ENCODE measurements at regions not wholly inside any gene's neighbourhood (a gene's known extent, or its start where the extent isn't known, plus 50 kb on each side); places are given as distances from the start of the nearest gene placed in this dataset.

DNA sequence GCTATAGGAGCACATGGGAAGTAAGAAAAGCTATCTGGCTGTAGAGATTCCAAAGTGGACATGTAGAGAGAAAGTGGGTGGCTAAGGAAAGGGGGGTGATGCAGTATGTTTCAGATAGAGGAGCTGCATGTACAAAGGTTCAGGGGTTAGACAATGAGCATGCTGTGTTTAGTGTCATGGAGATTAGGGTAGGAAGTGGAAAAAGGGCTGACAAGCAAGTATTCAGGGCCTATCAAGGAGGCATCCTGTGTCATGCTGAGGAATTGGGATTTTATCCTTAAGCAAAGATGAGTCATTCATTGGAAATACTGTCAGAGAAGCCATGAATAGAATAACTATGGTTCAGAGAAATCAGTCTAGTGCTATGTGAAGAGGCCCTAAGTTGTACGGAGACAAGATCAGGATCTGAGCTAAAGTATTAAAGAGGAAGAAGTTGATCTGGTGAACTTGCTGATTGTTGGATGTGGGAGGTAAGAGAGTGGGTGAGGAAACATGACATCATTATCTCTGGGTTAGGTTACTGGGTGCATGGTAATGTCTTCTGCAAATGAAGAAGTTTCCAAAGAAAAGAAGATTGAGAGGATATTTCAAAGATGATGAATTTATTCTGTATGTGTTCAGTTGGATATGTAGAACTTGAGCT lies 176.7 kb upstream of the GOLIM4 start:
- DNase-seq, result peak; percentile 43

DNA sequence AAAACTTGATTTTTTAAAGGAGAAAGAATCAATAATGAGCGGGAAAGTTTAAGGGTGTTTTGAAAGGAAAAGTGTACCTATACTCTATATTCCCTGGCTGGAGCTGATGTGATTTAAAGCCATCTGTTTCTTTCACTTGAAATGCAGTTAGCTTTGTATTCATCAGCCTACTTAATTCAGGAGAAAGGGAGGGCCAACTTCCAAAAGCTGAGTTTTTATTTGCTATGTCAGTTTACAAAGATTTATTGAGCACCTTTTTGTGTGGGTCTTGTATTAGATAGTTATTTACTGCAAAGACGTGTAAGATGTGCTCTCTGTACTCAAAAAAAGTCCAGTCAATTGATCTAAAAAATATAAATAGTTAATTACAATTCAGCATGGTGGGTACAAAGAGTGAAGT lies 176.2 kb upstream of the GOLIM4 start:
- no peak for DNase-seq

DNA sequence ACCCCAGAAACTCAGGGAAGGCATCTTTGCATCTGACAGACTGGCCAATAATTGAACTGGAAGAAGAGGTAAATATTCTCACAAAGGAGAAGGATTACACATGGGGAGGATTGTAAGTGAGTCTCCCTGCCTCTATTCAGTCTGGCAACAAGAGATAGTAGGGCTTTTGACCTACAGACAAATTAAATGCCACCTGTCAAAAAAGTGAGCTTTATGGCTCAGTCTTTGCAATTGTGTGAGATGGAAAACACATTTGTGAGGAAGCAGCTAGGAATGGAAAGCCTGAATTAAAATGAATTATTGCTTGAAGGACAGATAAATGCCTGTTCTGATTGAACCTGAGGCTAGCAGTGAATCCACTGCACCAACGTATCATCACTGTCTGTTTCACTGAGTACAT lies 173.3 kb upstream of the GOLIM4 start:
- DNase-seq, result no peak

DNA sequence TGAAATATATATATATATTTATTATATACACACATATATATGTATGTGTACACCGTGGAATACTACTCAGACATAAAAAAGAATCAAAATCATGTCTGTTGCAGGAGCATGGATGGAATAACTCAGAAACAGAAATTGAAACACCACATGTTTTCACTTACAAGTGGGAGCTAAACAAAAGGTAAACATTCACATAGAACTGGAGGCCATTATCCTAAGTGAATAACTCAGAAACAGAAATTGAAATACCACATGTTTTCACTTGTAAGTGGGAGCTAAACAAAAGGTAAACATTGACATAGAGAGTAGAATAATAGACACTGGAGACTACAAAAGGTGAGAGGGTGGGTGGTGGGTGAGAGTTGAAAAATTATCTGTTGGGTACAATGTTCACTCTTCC lies 171.5 kb upstream of the GOLIM4 start:
- no peak for DNase-seq

DNA sequence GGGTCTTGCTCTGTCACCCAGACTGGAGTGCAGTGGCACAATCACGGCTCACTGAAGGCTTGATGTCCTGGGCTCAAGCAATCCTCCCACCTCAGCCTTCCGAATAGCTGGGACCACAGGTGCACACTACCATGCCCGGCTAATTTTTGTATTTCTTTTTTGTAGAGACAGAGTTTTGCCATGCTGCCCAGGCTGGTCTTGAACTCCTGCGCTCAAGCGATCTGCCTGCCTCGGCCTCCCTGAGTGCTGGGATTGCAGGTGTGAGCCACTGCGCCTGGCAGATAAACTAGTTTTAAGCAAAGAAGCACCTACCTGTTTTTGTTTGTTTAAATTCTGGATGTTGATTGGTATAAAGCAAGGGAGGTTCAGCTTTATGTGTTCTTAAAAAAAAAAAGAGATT lies 170.6 kb upstream of the GOLIM4 start:
- DNase-seq, result no peak

DNA sequence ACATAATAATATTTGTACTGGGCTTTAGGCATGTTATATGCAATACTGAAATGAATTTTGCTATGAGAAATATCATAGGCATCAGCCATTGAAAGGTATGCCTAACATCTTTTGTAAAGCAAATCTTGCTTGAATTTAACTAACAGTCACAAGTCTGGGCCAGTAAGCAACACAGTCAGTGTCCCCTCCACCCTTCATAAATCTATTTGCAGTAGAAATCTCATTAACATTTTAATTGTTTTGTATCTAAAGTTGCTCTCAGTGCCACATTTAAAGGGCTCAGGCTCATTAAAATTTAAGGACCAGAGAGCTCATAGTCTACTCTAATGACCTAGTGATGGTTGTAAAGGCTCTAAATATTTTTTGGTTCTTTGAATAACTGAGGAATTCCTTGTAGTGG lies 167.2 kb upstream of the GOLIM4 start:
- no peak for DNase-seq

DNA sequence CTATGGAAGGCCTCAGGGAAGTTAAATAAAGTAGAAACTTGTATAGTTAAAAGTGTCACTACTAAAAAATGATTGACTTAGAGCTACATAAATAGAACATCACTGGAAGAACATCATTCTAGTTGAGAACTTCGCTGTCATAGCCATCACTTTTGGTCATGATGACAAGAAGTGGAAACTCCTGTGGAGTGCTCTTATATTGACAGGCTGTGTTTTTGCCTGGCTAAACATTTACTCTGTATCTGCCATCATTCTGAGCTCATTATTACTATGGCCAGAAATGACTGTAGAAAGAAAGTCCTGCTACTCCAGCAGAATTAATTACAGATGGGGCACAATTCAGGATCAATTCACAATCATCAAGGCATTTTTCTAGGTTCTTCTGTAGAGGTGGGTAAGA lies 165.1 kb upstream of the GOLIM4 start:
- no peak for DNase-seq

DNA sequence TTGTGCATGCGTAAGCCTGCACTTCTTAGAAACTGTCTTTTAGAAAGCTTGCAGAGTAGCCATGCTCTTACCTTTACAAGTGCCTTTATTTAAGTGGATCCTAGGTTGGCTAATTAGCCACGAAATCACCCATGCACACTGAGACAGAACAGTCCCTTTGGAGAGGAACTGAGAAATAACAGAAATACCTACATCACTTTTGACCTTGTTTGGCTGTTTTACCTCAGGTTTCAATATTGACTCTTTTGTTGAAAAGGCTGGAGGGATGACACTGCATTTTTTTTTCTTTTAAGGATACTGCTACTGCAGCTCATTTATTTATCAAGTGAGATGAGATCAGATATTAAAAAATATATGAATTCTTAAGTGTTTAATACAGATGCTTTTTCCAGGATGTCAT lies 155.6 kb upstream of the GOLIM4 start:
- DNase-seq, result no peak

DNA sequence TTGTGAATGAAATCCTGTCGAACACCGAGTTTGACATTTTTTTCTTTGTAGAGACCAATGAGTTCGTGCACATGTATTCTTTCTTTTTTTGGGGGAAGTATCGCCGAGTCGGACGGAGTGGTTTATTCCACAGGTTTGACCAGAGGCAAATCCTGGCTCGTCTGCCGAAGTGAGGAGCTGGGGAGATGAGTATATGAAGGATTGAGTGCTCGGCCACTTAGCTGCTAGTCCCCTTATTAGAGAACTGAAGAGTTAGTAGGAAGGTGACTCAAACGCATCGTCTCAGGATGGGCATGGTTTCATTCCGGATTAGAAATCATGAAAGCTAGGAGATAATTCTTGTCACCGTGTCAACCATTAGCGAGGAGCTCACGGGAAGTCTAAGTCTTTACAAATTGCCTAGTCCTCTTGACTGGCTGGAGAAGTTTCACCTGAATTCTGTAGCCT lies 154.7 kb upstream of the GOLIM4 start:
- peak; percentile 6 for DNase-seq

DNA sequence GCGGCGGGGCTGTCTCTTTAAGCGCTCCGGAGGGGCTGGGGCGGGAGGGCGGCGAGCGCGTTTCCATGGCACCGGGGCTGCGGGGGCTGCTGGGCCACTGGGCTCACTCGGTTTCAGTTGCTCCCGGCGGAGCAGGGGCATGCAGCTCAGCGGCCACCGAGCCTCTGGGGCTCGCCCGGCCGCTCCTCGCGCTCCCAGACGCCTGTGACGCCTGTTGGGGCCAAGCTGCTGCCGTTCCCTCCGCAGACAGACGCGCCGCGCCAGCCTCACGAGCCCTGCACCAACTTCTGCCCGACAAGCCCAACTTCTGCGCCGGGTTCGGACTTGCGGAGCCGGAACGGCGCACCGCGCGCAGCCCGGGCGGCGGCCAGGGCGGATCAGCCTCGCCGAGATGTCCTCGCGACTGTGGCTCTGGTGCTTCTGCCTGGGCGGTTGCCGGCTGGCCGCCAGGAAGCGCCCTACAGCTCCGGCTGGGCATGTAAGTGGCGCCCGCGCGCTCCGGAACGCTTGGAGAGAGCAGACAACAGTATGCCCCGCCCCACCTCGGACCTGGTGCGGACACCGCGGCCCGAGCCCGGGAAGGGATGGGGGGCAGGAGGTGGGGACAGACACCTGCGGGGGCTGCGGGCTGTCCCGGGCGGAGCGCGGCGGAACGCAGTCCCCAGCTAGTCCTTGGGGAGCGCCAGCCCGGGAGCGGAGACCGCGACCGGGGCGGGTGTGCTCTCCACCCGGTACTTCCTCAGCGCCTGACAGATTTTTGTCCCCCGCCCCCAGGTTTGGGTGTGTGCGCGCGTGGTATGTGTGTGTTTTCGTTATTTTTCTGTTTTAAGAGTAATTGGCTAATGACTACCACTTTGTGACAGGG lies 154.1 kb upstream of the GOLIM4 start:
- peak; percentile 78 for DNase-seq

DNA sequence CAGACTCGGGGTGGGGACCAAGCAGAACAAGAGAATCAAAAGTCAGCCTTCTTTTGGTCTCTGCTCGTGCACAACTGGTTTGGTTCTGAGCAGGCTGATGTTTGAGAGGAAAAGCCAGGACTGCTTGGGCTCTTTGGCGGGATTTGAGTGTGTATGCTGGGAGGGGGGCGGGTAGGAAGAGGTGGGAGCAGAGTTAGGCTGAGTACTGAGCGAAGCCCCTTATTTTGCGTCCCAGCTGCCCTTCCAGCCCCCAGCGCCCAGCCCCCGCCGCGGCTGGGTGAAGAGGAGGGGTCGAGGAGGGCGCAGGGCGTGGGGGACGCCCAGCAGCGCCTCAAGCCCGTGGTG lies 153.5 kb upstream of the GOLIM4 start:
- no peak for DNase-seq

DNA sequence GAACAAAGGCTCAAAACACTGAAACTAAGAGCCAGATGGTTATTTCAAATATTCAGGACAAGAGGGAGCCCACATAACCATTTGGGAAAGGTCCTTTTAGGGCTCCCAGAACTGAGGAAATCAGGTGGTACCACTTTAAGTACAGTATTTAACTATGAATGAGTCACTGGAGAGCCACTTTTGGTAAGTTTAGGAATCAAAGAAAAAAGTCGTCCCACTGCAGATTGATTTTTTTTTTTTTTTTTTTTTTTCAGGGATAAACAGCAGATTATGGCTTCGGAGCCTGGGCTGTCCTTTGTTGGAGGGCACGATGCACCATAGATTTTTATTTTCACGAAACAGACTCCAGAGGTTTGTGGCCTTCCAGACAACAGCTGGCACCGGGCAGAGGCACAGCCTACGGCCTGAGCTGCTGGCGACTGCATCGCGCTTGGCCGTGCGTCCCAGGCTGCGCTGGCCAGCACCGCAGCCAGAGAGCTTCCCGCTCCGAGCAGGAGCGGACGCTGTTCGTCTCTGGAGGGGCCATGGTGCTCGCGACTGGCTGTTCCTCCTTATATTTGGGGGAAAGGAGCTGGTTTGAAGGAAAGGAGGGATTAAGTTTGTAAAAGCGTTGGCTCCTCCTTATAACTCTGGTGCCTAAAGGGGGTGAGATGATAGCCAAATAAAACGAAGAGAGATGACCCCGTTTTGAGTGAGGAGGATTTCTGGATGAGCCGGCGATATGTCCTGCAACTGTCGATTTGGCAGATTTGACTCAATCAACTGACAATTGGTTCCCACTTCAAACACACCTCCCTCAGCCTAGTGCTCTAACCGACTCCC lies 152.9 kb upstream of the GOLIM4 start:
- DNase-seq, result peak; percentile 32

DNA sequence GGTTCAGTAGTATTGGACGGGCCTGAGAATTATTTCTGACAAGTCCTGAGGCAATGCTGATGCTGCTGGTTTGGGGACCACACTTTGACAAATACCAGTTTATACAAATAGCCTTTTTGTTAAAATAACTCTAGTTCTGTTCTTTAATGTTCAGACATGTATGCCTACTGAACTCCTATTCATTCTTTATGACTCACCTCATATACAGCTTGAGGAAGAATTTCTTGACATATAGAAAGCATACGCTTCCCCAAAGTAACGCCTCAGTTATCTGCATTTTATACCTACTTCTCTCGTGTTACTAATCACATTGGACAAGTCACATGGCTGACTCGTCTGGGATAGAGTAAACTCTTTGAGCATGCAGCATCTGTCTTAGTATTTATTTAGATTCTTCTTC lies 145.4 kb upstream of the GOLIM4 start:
- no peak for DNase-seq

DNA sequence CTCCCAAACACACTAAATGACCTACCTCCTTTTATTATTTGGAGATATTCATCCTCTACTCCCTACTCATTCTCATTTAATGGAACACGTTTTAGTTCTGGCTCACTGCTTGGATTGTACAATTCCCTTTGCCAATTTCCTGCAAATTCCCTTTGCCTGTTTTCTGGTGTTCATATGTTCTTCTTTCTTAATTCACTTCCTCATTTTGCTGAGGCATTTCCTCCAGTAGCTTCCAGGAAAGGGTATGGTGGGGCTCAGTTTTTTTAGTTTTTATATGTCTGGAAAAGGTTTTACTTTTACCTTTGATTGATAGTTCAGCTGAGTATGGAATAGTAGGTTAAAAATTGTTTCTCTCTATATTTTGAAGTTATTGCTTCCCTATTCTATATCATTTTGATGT lies 143.6 kb upstream of the GOLIM4 start:
- peak; percentile 13 for DNase-seq

DNA sequence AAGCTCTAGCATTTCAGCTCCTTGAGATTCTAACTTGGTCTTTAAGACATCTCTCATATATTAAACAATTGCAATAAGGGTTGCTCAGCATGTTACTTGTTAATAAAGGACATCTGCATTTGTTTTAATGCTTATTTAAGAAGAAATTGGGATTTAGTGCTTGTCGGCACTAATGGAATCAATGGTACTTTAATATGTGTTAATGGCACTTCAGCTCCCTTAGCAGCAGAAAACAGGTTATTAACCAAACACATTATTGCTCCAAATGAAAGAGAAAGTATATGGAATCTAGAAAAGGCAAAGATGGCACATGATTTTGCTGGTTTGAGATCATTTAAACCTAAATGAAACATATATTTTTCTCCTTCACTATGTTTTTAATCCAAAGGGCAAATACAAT lies 137.3 kb upstream of the GOLIM4 start:
- no peak for DNase-seq

DNA sequence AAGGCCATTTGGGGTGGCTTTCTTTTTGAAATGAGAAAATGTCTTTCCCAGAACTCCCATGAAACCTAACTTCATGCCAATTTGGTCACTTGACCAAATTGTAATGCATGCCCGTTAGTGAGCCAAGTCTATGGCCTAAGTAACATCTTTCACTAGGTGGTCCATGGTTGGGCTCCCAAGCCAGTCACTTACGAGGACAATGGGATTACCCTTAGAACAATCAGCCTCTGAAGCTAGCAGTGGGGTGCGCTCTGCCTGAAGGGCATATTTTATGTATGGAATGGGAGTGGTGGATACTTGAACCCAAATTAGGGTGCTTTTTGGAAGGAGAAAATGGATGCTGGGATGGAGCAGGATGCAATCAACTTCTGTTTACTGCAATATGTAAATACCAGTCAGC lies 127.4 kb upstream of the GOLIM4 start:
- DNase-seq, result no peak

DNA sequence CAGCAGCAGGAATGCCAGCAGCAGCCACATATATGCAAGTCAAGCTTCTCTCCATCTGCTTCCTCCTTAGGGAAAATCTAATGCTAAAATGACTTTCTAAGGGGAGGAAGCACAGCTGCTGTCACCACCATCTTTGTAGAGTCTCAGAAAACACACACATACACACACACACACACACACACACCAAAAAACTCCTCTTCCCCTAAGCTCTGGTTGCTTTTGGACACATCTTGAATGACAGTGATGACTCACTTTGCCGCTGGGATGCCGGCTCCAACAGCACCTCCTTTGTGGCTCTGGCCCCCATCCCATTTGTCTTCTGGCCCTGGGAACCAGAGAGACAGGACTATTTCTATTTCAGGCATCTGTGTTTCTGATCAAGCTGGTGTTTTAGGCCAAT lies 124.8 kb upstream of the GOLIM4 start:
- no peak for DNase-seq

DNA sequence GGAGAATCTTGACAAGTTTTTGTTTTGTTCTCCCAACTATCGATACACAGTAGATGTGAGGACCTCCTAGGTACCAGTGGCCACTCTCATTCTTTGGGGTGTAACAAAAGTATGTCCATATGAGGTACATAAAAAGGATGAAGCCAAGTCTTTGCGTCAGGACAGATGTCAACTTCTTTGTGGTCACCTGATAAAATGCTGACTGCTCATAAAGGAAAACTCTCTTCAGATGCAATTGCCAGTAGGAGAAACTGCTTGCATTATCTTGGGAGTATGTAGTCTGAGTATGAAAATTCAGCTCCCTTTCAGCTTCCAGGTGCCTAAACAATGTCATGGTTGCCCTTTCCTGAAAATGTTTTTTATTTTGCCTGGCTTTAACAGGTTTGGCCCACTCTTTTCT lies 123.8 kb upstream of the GOLIM4 start:
- no peak for DNase-seq

DNA sequence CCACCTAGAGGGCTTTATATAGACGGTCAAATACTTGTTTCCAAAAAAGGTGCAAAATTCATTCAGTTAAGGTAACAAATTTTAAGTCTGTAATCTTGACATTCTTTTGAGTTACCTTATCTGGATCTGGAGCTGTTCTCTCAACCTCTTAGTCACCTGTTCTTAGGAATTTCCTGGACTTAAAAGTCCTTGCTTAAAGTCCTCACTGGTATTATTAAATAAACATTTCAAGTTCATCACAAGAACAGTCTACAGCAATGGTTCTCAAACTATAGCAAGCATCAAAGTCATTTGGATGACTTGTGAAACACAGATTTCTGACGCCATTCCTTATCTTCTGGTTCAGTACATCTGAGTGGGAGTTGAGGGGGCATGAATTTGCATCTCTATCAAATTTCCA lies 122.9 kb upstream of the GOLIM4 start:
- DNase-seq, result no peak

DNA sequence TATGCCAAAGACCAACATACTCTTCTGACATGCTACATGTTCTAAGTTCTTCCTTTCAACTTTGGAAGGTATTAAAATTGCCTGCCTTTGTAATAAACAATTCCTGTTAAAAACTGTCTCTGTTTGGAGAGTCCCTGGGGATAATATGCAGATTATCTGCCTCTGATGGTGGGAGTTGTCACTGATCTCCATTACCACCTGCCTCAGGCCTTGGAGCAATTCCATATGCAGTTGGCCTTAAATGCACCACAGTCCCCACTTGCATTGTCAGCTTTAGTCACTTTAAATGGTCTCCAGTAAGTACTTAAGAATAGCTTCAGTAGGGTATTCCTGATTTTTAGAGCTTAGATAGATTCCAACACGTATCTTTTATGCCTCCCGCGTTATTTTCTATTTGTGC lies 121.1 kb upstream of the GOLIM4 start:
- no peak for DNase-seq

DNA sequence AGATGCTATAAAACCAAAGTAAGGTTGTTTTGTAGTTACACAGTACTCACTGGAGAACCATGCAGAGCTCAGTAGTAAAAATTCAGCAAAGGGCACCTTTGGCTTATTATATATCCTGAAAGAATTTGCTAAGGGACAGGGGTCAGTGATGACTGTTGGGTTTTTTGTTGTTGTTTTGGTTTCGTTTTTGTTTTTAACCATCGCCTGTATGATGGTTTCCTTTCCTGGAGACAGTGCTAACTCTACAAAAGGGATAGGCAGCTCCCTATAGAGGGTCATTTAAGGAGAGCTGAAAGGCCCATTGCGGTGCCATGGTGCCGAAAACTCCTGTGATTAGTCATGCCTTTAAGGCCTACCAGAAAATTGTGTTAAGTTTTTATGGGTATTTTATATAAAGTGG lies 118.2 kb upstream of the GOLIM4 start:
- peak; percentile 57 for DNase-seq

DNA sequence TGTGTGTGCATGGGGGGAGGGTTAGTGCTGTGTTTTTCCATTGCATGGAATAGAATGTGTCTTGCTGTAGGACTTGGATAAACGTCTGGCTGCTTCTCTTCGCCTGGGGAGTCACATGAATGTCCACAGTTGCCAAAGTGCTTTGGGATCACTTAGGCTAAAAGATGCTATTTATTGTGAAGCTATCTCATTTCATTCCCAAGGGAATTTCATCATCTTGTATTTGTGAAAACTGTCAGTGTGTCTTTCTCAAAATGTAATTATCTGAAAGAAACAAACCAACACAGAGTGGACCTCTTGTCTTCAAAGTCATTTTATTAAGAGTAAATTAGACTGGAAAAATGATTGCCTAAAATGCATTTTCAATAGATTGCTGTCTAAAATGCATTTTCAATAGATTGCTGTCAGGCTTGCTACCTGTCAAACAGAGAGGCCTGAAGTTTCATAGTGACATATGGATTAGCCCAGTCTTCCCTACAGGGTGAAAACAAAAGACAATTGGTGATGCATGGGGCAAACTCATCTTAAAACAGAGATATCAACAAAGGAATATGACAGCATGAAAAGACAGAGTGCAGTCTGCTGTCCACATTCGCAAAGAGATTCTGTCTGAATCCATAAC lies 117.1 kb upstream of the GOLIM4 start:
- DNase-seq, result no peak

DNA sequence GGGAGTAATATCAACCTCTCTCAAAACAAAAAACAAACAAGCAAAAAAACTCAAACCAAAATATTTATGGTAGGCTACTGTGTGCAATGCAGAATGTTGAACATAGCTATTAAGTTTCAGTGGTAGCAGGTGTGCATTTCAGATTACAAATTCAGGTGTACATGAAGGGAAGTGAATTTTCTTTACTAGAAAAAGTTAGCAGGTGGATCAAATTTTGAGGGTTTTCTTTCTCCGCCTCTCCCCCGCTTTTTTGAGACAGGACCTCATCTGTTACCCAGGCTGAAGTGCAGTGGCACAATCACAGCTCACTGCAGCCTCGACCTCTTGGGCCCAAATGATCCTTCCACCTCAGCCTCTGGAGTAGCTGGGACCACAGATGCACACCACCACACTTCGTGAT lies 109.7 kb upstream of the GOLIM4 start:
- no peak for DNase-seq
